ENCODE measurements at regions not wholly inside any gene's neighbourhood (a gene's known extent, or its start where the extent isn't known, plus 50 kb on each side); places are given as distances from the start of the nearest gene placed in this dataset.

GRCh38 chr21:15324542-15324941, 259.7 kb upstream of the NRIP1 start:
- no peaks in the 10 kb centered on the region for H3K27me3 Mint-ChIP-seq (ENCODE audit: low read depth in 2 of 2)
- H3K4me1 Mint-ChIP-seq, result no peaks in the 10 kb centered on the region
- TF ChIP-seq CTCF (IDR thresholded peaks at IDR 0.05), result no peak
- Histone ChIP-seq H3K9me3 (ENCODE audit: control insufficient read depth, insufficient read depth, low read length) (peaks cover 6% of the 10 kb centered on the region), H3K36me3 (ENCODE audit: control insufficient read depth, insufficient read depth, low read length) (no peaks in the 10 kb centered on the region), H3K27me3 (ENCODE audit: control insufficient read depth, insufficient read depth, low read length) (no peaks in the 10 kb centered on the region), H3K4me3 (ENCODE audit: low read length) (no peak overlapping the region), H3K27ac (ENCODE audit: low read length) (no peak overlapping the region), H3K4me1 (ENCODE audit: control insufficient read depth, insufficient read depth, low read length) (no peaks in the 10 kb centered on the region)
- no peaks in the 10 kb centered on the region for H3K9me3 Mint-ChIP-seq
- H3K4me3 Mint-ChIP-seq, result no peak overlapping the region
- intact Hi-C loops (cut with micrococcal nuclease), result no loop called here
- ATAC-seq (no peak), DNase-seq (no peak)
- no peak overlapping the region for H3K27ac Mint-ChIP-seq
- 60% methylated on average over 1 of the region's 2 CpGs for WGBS (ENCODE audit: insufficient coverage)
- no peaks in the 10 kb centered on the region for H3K36me3 Mint-ChIP-seq

GRCh38 chr21:15326032-15326867, 261.4 kb upstream of the NRIP1 start:
- no peaks in the 10 kb centered on the region for H3K36me3 Mint-ChIP-seq
- no peaks in the 10 kb centered on the region for H3K27me3 Mint-ChIP-seq (ENCODE audit: low read depth in 2 of 2)
- H3K4me1 ChIP-seq (ENCODE audit: control insufficient read depth, insufficient read depth, low read length), result no peaks in the 10 kb centered on the region
- ATAC-seq, result no peak
- peaks cover 6% of the 10 kb centered on the region for H3K9me3 ChIP-seq (ENCODE audit: control insufficient read depth, insufficient read depth, low read length)
- H3K9me3 Mint-ChIP-seq, result no peaks in the 10 kb centered on the region
- TF ChIP-seq CTCF (IDR thresholded peaks at IDR 0.05), result no peak
- H3K27ac ChIP-seq (ENCODE audit: low read length), result no peak overlapping the region
- DNase-seq, result no peak
- H3K4me1 Mint-ChIP-seq, result no peaks in the 10 kb centered on the region
- no peaks in the 10 kb centered on the region for H3K36me3 ChIP-seq (ENCODE audit: control insufficient read depth, insufficient read depth, low read length)
- no peaks in the 10 kb centered on the region for H3K27me3 ChIP-seq (ENCODE audit: control insufficient read depth, insufficient read depth, low read length)
- intact Hi-C loops (cut with micrococcal nuclease), result no loop called here
- no peak overlapping the region for H3K4me3 Mint-ChIP-seq
- H3K27ac Mint-ChIP-seq, result no peak overlapping the region
- 90% methylated on average over 9 of the region's 9 CpGs for WGBS (ENCODE audit: insufficient coverage)
- H3K4me3 ChIP-seq (ENCODE audit: low read length), result no peak overlapping the region

GRCh38 chr21:15327637-15328265, 263.0 kb upstream of the NRIP1 start:
- TF ChIP-seq CTCF (IDR thresholded peaks at IDR 0.05), result no peak
- H3K36me3 Mint-ChIP-seq, result no peaks in the 10 kb centered on the region
- peaks cover 6% of the 10 kb centered on the region for H3K9me3 ChIP-seq (ENCODE audit: control insufficient read depth, insufficient read depth, low read length)
- H3K4me1 Mint-ChIP-seq, result no peaks in the 10 kb centered on the region
- WGBS (ENCODE audit: insufficient coverage), result 92% methylated on average over 2 of the region's 2 CpGs
- ATAC-seq (no peak), DNase-seq (no peak)
- intact Hi-C loops (cut with micrococcal nuclease), result no loop called here
- no peak overlapping the region for H3K27ac Mint-ChIP-seq
- H3K9me3 Mint-ChIP-seq, result no peaks in the 10 kb centered on the region
- H3K27ac ChIP-seq (ENCODE audit: low read length), result no peak overlapping the region
- no peak overlapping the region for H3K4me3 ChIP-seq (ENCODE audit: low read length)
- no peaks in the 10 kb centered on the region for H3K36me3 ChIP-seq (ENCODE audit: control insufficient read depth, insufficient read depth, low read length)
- H3K4me3 Mint-ChIP-seq, result no peak overlapping the region
- H3K4me1 ChIP-seq (ENCODE audit: control insufficient read depth, insufficient read depth, low read length), result no peaks in the 10 kb centered on the region
- no peaks in the 10 kb centered on the region for H3K27me3 ChIP-seq (ENCODE audit: control insufficient read depth, insufficient read depth, low read length)
- H3K27me3 Mint-ChIP-seq (ENCODE audit: low read depth in 2 of 2), result no peaks in the 10 kb centered on the region
